Caco-2 (cell line): ENCODE measurements at regions not wholly inside any gene's neighbourhood (a gene's known extent, or its start where the extent isn't known, plus 50 kb on each side); places are given as distances from the start of the nearest gene placed in this dataset.

ENCODE experiments used
- BruUV-seq: library from RNA; stranded (reverse); fragments of 400-500 nt; replicated peaks from 2 replicates; lab custom pipeline; 2021; lab: Mats Ljungman, UMichigan
- CTCF ChIA-PET: fragments of 300-600 bp; sonication (Branson Sonifier 250); formaldehyde crosslinking; loops from one replicate; lab custom pipeline; 2022; ENCODE audit warnings: antibody characterized with exemption; lab: Charles Lee
- POLR2A ChIA-PET: fragments of 300-600 bp; sonication (Branson Sonifier 250); formaldehyde crosslinking; loops from one replicate; lab custom pipeline; 2022; ENCODE audit warnings: antibody characterized with exemption; lab: Charles Lee
- DNase-seq, 2 experiments: peaks; one replicate each; pipeline versions ENCODE4 v3.0.0 to v3.0.0-alpha.2; 2020 to 2022
- H3K27me3 ChIP-seq: replicated peaks from 2 replicates; pipeline ENCODE4 v1.6.0; 2011; ENCODE audit warnings: low read length; ENCODE audit not compliant: control insufficient read depth, insufficient read depth
- H3K36me3 ChIP-seq: 2 replicates; pipeline ENCODE4 v1.5.1; 2011; ENCODE audit warnings: low read length; ENCODE audit not compliant: control insufficient read depth, insufficient read depth
- H3K4me1 ChIP-seq: fragments of 250-450 bp; sonication (Bioruptor Pico); 2 replicates; pipeline ENCODE4 v1.5.1; 2020; ENCODE audit warnings: mild to moderate bottlenecking
- H3K4me3 ChIP-seq: 2 replicates; pipeline ENCODE4 v1.5.1; 2011; ENCODE audit warnings: low read depth, mild to moderate bottlenecking, control low read depth, low read length
- H3K9me3 ChIP-seq: fragments of 250-450 bp; sonication (Bioruptor Pico); 2 replicates; pipeline ENCODE4 v1.5.1; 2020; ENCODE audit warnings: mild to moderate bottlenecking, moderate library complexity
- H3K27ac Mint-ChIP-seq: one replicate; pipeline ENCODE4 v1.8.0; 2022; ENCODE audit warnings: mixed read lengths; ENCODE audit not compliant: unreplicated experiment
- H3K27me3 Mint-ChIP-seq: one replicate; pipeline ENCODE4 v1.8.0; 2022; ENCODE audit warnings: mixed read lengths; ENCODE audit not compliant: insufficient read depth, unreplicated experiment
- H3K36me3 Mint-ChIP-seq: one replicate; pipeline ENCODE4 v1.8.0; 2022; ENCODE audit warnings: mild to moderate bottlenecking, mixed read lengths; ENCODE audit not compliant: insufficient read depth, unreplicated experiment
- H3K4me1 Mint-ChIP-seq: one replicate; pipeline ENCODE4 v1.8.0; 2022; ENCODE audit warnings: low read depth, mixed read lengths; ENCODE audit not compliant: unreplicated experiment
- H3K4me3 Mint-ChIP-seq: one replicate; pipeline ENCODE4 v1.8.0; 2022; ENCODE audit warnings: mild to moderate bottlenecking, moderate library complexity, mixed read lengths; ENCODE audit not compliant: unreplicated experiment
- H3K9me3 Mint-ChIP-seq: one replicate; pipeline ENCODE4 v1.8.0; 2022; ENCODE audit warnings: mixed read lengths; ENCODE audit not compliant: unreplicated experiment
- intact Hi-C: fragments of 100-400 bp; cut with micrococcal nuclease; formaldehyde crosslinking; loops from one replicate; pipeline ENCODE4 v1.10.0; 2022; ENCODE audit not compliant: unreplicated experiment
- TF ChIP-seq, protein P1 (sequence below), 2 experiments: fragments of 200-600 bp in 1 of 2; IDR thresholded peaks; 1 replicate in 1 of 2; 2 replicates in 1 of 2; pipeline versions ENCODE4 v1.5.1 to v1.8.0; 2011 to 2022; ENCODE audit warnings: antibody characterized with exemption in 1 of 2, control low read depth in 1 of 2, inconsistent platforms in 1 of 2, low read depth in 1 of 2, low read length in 1 of 2, mild to moderate bottlenecking in 1 of 2, moderate library complexity in 1 of 2; ENCODE audit not compliant: insufficient read depth in 1 of 2, severe bottlenecking in 1 of 2, unreplicated experiment in 1 of 2

DNA sequence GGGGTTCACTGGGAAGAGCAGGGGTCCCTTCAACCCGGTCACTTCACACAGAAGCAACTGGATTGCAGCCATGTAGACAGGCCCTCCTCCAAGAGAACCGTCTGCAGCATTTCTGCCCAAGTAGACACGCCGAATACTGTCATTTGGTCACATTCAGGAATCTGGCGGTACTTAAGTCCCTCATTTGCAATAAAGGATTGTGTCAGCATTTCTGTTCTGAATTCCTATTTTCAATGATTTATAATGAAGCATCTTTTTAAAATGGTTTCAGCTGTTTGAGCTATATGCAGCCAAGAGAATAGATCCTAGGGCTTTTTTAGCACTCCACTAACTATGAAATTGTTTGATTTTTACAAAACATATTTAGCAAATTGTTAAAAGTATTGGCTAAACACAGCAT is 143.5 kb upstream of the SOX1 start:
- ChIA-PET POLR2A (no interaction called here), CTCF (no interaction called here)
- TF ChIP-seq, protein P1, sequence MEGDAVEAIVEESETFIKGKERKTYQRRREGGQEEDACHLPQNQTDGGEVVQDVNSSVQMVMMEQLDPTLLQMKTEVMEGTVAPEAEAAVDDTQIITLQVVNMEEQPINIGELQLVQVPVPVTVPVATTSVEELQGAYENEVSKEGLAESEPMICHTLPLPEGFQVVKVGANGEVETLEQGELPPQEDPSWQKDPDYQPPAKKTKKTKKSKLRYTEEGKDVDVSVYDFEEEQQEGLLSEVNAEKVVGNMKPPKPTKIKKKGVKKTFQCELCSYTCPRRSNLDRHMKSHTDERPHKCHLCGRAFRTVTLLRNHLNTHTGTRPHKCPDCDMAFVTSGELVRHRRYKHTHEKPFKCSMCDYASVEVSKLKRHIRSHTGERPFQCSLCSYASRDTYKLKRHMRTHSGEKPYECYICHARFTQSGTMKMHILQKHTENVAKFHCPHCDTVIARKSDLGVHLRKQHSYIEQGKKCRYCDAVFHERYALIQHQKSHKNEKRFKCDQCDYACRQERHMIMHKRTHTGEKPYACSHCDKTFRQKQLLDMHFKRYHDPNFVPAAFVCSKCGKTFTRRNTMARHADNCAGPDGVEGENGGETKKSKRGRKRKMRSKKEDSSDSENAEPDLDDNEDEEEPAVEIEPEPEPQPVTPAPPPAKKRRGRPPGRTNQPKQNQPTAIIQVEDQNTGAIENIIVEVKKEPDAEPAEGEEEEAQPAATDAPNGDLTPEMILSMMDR (IDR thresholded peaks at IDR 0.05; ENCODE audit: insufficient read depth in 1 of 2, low read depth in 1 of 2, low read length in 1 of 2, severe bottlenecking in 1 of 2, unreplicated experiment in 1 of 2) = no peak
- Histone ChIP-seq H3K4me3 (no peak overlapping the region), H3K4me1 (no peaks in the 10 kb centered on the region), H3K9me3 (no peaks in the 10 kb centered on the region), H3K36me3 (no peaks in the 10 kb centered on the region), H3K27me3 (no peaks in the 10 kb centered on the region; the same call in 1 of the 2 replicates)
- no peak overlapping the region for H3K4me3 Mint-ChIP-seq
- H3K36me3 Mint-ChIP-seq = no peaks in the 10 kb centered on the region
- intact Hi-C loops = no loop called here
- H3K4me1 Mint-ChIP-seq = no peaks in the 10 kb centered on the region
- BruUV-seq = no TSS peak
- H3K9me3 Mint-ChIP-seq = no peaks in the 10 kb centered on the region
- DNase-seq = no peak
- no peak overlapping the region for H3K27ac Mint-ChIP-seq
- peaks cover 35% of the 10 kb centered on the region for H3K27me3 Mint-ChIP-seq

DNA sequence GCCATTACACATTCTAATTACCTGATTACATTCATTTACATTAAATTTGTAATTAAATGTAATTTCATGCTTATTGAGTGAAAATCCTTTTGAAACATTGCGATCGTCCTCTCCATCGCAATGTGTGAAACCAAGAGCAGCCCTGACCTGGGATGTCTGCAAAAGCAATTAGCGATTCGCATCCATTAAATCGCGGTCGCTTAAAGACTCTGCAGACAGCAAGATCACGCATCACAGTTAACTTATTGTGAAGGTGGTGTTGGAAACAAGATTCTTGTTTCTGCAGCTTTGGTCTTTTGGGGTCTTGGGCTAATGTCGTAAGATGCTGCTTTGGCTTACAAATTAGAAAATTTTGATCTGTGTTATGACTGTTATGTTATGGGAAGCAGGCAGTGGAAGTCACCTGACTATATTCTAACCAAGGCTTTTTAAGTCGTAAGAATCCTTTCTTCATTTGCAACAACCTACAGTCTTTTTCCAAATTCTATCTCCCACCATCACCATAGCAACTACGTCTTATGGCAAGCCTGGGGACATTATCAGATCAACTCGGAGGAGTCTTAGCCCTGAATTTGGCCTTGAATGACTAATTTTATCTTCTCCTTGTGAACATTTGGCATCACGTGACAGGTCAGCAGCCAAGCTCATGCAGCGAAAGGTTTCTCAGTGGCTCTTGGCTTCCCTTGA is 142.8 kb upstream of the SOX1 start:
- Histone ChIP-seq H3K4me1 (no peaks in the 10 kb centered on the region), H3K4me3 (no peak overlapping the region), H3K36me3 (no peaks in the 10 kb centered on the region), H3K27me3 (no peaks in the 10 kb centered on the region; the same call in 1 of the 2 replicates), H3K9me3 (no peaks in the 10 kb centered on the region)
- H3K4me3 Mint-ChIP-seq = no peak overlapping the region
- no peak for DNase-seq
- H3K27ac Mint-ChIP-seq = no peak overlapping the region
- peaks cover 40% of the 10 kb centered on the region for H3K27me3 Mint-ChIP-seq
- intact Hi-C loops = no loop called here
- TF ChIP-seq, protein P1 (IDR thresholded peaks at IDR 0.05; ENCODE audit: insufficient read depth in 1 of 2, low read depth in 1 of 2, low read length in 1 of 2, severe bottlenecking in 1 of 2, unreplicated experiment in 1 of 2) = no peak
- no peaks in the 10 kb centered on the region for H3K4me1 Mint-ChIP-seq
- ChIA-PET CTCF (no interaction called here), POLR2A (no interaction called here)
- H3K9me3 Mint-ChIP-seq = no peaks in the 10 kb centered on the region
- no TSS peak for BruUV-seq
- H3K36me3 Mint-ChIP-seq = no peaks in the 10 kb centered on the region

DNA sequence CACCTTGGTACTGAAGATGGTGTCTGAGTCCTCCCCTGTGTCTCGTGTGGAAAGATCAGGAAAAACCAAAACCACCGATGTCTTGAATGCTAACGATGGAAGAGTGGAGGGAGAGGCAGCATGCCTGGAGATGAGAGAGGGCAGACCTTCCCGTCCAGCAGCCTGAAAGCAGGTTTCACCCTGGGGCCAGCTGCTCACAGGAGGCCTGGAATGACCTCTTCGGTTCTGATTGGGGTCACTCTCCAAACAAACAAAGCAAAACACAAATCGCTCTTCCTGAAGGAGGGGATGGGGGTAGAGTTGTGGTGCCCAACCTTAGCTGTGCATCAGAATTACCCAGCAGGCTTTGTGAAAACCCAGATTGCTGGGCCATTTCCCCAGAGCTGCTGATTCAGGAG is 142.3 kb upstream of the SOX1 start:
- H3K36me3 Mint-ChIP-seq = no peaks in the 10 kb centered on the region
- no peak for DNase-seq
- H3K4me1 ChIP-seq = no peaks in the 10 kb centered on the region
- no TSS peak for BruUV-seq
- ChIA-PET POLR2A (no interaction called here), CTCF (no interaction called here)
- H3K27me3 Mint-ChIP-seq = peaks cover 41% of the 10 kb centered on the region
- TF ChIP-seq, protein P1 (IDR thresholded peaks at IDR 0.05; ENCODE audit: insufficient read depth in 1 of 2, low read depth in 1 of 2, low read length in 1 of 2, severe bottlenecking in 1 of 2, unreplicated experiment in 1 of 2) = no peak
- no peaks in the 10 kb centered on the region; the same call in 1 of the 2 replicates for H3K27me3 ChIP-seq
- intact Hi-C loops = no loop called here
- H3K4me1 Mint-ChIP-seq = no peaks in the 10 kb centered on the region
- H3K4me3 Mint-ChIP-seq = no peak overlapping the region
- no peaks in the 10 kb centered on the region for H3K9me3 ChIP-seq
- no peaks in the 10 kb centered on the region for H3K9me3 Mint-ChIP-seq
- no peak overlapping the region for H3K4me3 ChIP-seq
- no peak overlapping the region for H3K27ac Mint-ChIP-seq
- H3K36me3 ChIP-seq = no peaks in the 10 kb centered on the region
